CD4-positive, alpha-beta T cell treated with Interleukin-6 at 100 ng/mL for 8 hours (primary cell): ENCODE measurements at regions not wholly inside any gene's neighbourhood (a gene's known extent, or its start where the extent isn't known, plus 50 kb on each side); places are given as distances from the start of the nearest gene placed in this dataset.

ENCODE experiments used
- DNase-seq: peaks from one replicate; pipeline ENCODE4 v3.0.0-alpha.2; 2020; ENCODE audit warnings: mixed read lengths, low spot score

GRCh38 chr16:86664522-86665318, 86.4 kb downstream of the FOXL1 start:
- DNase-seq: peak; percentile 5

- DNase-seq: no peak
These were observed 86.9 kb downstream of the FOXL1 start for GRCh38 chr16:86665319-86665675.

- DNase-seq: no peak
These were observed 87.6 kb downstream of the FOXL1 start for GRCh38 chr16:86665929-86666328.

GRCh38 chr16:86667035-86667434, 88.7 kb downstream of the FOXL1 start:
- DNase-seq: no peak

- DNase-seq: no peak
These were observed 90.0 kb downstream of the FOXL1 start for GRCh38 chr16:86668136-86668910.

- no peak for DNase-seq
These were observed 91.0 kb downstream of the FOXL1 start for GRCh38 chr16:86669285-86669805.

- DNase-seq: no peak
These were observed 91.8 kb downstream of the FOXL1 start for GRCh38 chr16:86669937-86670749.

- no peak for DNase-seq
These were observed 92.4 kb downstream of the FOXL1 start for GRCh38 chr16:86670750-86671234.

GRCh38 chr16:86671486-86672178, 93.3 kb downstream of the FOXL1 start:
- DNase-seq: no peak

GRCh38 chr16:86672179-86672863, 94.0 kb downstream of the FOXL1 start:
- no peak for DNase-seq

GRCh38 chr16:86673090-86673955, 95.0 kb downstream of the FOXL1 start:
- DNase-seq: no peak

GRCh38 chr16:86673956-86674453, 95.7 kb downstream of the FOXL1 start:
- DNase-seq: no peak

- DNase-seq: no peak
These were observed 97.9 kb downstream of the FOXL1 start for GRCh38 chr16:86676254-86676670.

- no peak for DNase-seq
These were observed 101.1 kb downstream of the FOXL1 start for GRCh38 chr16:86679490-86679889.

GRCh38 chr16:86680162-86680561, 101.8 kb downstream of the FOXL1 start:
- DNase-seq: no peak

- no peak for DNase-seq
These were observed 102.3 kb downstream of the FOXL1 start for GRCh38 chr16:86680661-86681030.

GRCh38 chr16:86681031-86681756, 102.8 kb downstream of the FOXL1 start:
- DNase-seq: no peak

GRCh38 chr16:86681757-86682106, 103.4 kb downstream of the FOXL1 start:
- no peak for DNase-seq

GRCh38 chr16:86682219-86682904, 104.0 kb downstream of the FOXL1 start:
- DNase-seq: no peak
